GM03348 (cell line): ENCODE measurements at regions not wholly inside any gene's neighbourhood (a gene's known extent, or its start where the extent isn't known, plus 50 kb on each side); places are given as distances from the start of the nearest gene placed in this dataset.
"Not testable (repeated sequence)": the region's sequence is repeated elsewhere in the genome, so short reads cannot be mapped to it uniquely, and the experiment has no call there.

Source experiments
- DNase-seq: peaks from one replicate; pipeline ENCODE4 v3.0.0; 2012; ENCODE audit warnings: low spot score

GRCh38 chr2:7094231-7094741, 177.1 kb downstream of the RNF144A start:
- DNase-seq, result no peak

- no peak for DNase-seq
Measured at GRCh38 chr2:7096726-7097352, 179.6 kb downstream of the RNF144A start.

- peak; percentile 87 for DNase-seq
Measured at GRCh38 chr2:7097353-7097895, 180.2 kb downstream of the RNF144A start.

- no peak for DNase-seq
Measured at GRCh38 chr2:7098816-7099215, 181.6 kb downstream of the RNF144A start.

GRCh38 chr2:7099687-7100086, 182.5 kb downstream of the RNF144A start:
- DNase-seq, result not testable (repeated sequence)

- no peak for DNase-seq
Measured at GRCh38 chr2:7102826-7103225, 185.6 kb downstream of the RNF144A start.

GRCh38 chr2:7108792-7109532, 191.8 kb downstream of the RNF144A start:
- DNase-seq, result no peak

- DNase-seq, result no peak
Measured at GRCh38 chr2:7109533-7109885, 192.3 kb downstream of the RNF144A start.

- DNase-seq, result no peak
Measured at GRCh38 chr2:7111626-7112025, 194.4 kb downstream of the RNF144A start.

GRCh38 chr2:7115364-7115763, 198.2 kb downstream of the RNF144A start:
- DNase-seq, result no peak

GRCh38 chr2:7115906-7116305, 198.7 kb downstream of the RNF144A start:
- DNase-seq, result no peak

GRCh38 chr2:7116511-7116910, 199.3 kb downstream of the RNF144A start:
- DNase-seq, result no peak

GRCh38 chr2:7117076-7117475, 199.9 kb downstream of the RNF144A start:
- no peak for DNase-seq

- no peak for DNase-seq
Measured at GRCh38 chr2:7118606-7119131, 201.5 kb downstream of the RNF144A start.

GRCh38 chr2:7119132-7119835, 202.1 kb downstream of the RNF144A start:
- peak; percentile 80 for DNase-seq

- no peak for DNase-seq
Measured at GRCh38 chr2:7121851-7122250, 204.6 kb downstream of the RNF144A start.

GRCh38 chr2:7127156-7127555, 209.9 kb downstream of the RNF144A start:
- no peak for DNase-seq

- no peak for DNase-seq
Measured at GRCh38 chr2:7127687-7128086, 210.5 kb downstream of the RNF144A start.

GRCh38 chr2:7131261-7131660, 214.0 kb downstream of the RNF144A start:
- no peak for DNase-seq

GRCh38 chr2:7132753-7133152, 215.5 kb downstream of the RNF144A start:
- DNase-seq, result no peak

- DNase-seq, result peak; percentile 11
Measured at GRCh38 chr2:7133521-7133920, 216.3 kb downstream of the RNF144A start.

- no peak for DNase-seq
Measured at GRCh38 chr2:7140306-7140705, 223.1 kb downstream of the RNF144A start.
